ENCODE measurements at regions not wholly inside any gene's neighbourhood (a gene's known extent, or its start where the extent isn't known, plus 50 kb on each side); places are given as distances from the start of the nearest gene placed in this dataset.

DNA sequence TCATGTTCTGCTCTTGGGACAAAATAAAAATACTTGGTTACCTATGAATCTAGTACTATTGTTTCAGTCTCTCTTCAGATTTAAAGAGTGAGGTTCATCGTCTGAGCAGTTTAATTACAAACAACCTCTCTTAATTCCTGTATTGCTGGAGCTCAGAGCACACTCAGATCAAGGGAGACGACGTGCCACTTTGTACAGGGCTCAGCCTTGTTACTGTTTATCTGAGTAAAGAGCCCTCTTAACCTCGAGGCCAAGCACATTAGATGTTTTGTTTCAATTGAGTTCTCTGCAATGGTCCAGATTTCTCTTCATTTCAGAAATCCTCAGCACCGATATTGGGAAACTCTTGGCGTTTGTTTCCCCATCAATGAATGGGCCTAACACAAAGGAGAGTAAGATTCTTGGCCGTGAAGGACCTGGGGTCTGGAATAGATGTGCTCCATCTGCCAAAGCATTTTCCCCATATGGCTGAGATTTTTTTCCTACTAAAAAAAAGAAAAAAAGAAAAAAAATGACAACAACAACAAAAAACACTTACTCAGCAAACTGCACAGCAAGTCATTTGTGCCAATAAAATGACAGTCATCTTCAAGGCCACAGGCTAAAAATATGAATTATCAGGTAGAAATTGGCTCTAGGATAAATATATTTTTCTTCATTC is 82.6 kb upstream of the CCN6 start:
- H3K4me3 ChIP-seq (ENCODE audit: insufficient read depth, low read length, poor library complexity, severe bottlenecking), result no peak overlapping the region
- H3K9me2 ChIP-seq (replicated peaks; ENCODE audit: insufficient read depth, low read length), result no peaks in the 10 kb centered on the region
- H3K9me3 ChIP-seq (ENCODE audit: insufficient read depth, low read length), result no peaks in the 10 kb centered on the region
- H2AFZ ChIP-seq (ENCODE audit: low read depth, low read length, severe bottlenecking), result no peak overlapping the region
- no peaks in the 10 kb centered on the region for H4K20me1 ChIP-seq (ENCODE audit: low read depth, low read length)
- H3K9ac ChIP-seq (ENCODE audit: low read length), result no peak overlapping the region
- H3K27ac ChIP-seq (ENCODE audit: low read depth, low read length), result no peak overlapping the region
- H3K79me2 ChIP-seq (ENCODE audit: insufficient read depth, low read length), result no peaks in the 10 kb centered on the region
- H3K4me2 ChIP-seq (ENCODE audit: low read depth, low read length, poor library complexity, severe bottlenecking), result no peak overlapping the region
- TF ChIP-seq, protein P1, sequence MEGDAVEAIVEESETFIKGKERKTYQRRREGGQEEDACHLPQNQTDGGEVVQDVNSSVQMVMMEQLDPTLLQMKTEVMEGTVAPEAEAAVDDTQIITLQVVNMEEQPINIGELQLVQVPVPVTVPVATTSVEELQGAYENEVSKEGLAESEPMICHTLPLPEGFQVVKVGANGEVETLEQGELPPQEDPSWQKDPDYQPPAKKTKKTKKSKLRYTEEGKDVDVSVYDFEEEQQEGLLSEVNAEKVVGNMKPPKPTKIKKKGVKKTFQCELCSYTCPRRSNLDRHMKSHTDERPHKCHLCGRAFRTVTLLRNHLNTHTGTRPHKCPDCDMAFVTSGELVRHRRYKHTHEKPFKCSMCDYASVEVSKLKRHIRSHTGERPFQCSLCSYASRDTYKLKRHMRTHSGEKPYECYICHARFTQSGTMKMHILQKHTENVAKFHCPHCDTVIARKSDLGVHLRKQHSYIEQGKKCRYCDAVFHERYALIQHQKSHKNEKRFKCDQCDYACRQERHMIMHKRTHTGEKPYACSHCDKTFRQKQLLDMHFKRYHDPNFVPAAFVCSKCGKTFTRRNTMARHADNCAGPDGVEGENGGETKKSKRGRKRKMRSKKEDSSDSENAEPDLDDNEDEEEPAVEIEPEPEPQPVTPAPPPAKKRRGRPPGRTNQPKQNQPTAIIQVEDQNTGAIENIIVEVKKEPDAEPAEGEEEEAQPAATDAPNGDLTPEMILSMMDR (IDR thresholded peaks at IDR 0.05; ENCODE audit: insufficient read depth, low read length, poor library complexity, severe bottlenecking), result no peak
- no peak for TF ChIP-seq EZH2phosphoT487 (conservative IDR thresholded peaks at IDR 0.05; ENCODE audit: low read length)
- H3F3A ChIP-seq (ENCODE audit: insufficient read depth), result no peaks in the 10 kb centered on the region
- no peaks in the 10 kb centered on the region for H3K27me3 ChIP-seq (ENCODE audit: low read length)
- no peaks in the 10 kb centered on the region for H3K36me3 ChIP-seq (ENCODE audit: low read length)

DNA sequence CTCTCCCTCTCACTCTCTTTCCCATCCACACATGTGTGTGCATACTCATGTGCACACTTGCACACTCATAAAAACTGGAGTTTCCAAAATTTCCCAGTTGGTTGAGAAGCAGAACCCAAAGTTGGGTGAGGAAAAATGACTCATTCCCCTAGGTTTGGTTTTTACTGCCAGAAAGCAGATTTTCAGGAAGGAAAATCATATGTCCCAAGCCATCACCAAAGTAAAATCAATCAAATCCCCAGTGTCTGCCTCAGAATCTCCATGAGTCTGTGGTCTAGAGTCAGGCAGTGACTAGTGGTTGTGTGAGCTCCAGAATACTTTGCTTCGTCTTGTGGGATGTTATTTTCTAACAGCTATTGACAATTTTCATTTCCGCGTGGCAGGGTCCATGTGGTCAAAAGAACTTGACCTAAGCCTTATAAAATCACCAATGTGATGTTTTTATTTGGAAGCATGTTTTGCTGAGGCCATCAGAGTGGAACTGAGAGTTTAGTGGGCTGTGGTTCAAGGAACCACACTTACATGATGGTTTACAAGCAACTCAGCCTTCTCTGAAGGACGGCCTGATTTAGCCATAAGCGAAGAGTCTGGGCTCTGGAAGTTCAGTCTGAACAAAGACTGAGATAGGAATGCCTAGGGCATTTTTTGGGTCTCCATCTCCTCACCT is 81.9 kb upstream of the CCN6 start:
- Histone ChIP-seq H3K27ac (ENCODE audit: low read depth, low read length) (no peak overlapping the region), H3K79me2 (ENCODE audit: insufficient read depth, low read length) (no peaks in the 10 kb centered on the region), H3K4me2 (ENCODE audit: low read depth, low read length, poor library complexity, severe bottlenecking) (no peak overlapping the region), H3F3A (ENCODE audit: insufficient read depth) (no peaks in the 10 kb centered on the region), H3K4me3 (ENCODE audit: insufficient read depth, low read length, poor library complexity, severe bottlenecking) (no peak overlapping the region), H3K9me2 (replicated peaks; ENCODE audit: insufficient read depth, low read length) (no peaks in the 10 kb centered on the region), H3K27me3 (ENCODE audit: low read length) (no peaks in the 10 kb centered on the region), H4K20me1 (ENCODE audit: low read depth, low read length) (no peaks in the 10 kb centered on the region), H3K36me3 (ENCODE audit: low read length) (no peaks in the 10 kb centered on the region), H3K9me3 (ENCODE audit: insufficient read depth, low read length) (no peaks in the 10 kb centered on the region), H2AFZ (ENCODE audit: low read depth, low read length, severe bottlenecking) (no peak overlapping the region), H3K9ac (ENCODE audit: low read length) (no peak overlapping the region)
- TF ChIP-seq EZH2phosphoT487 (conservative IDR thresholded peaks at IDR 0.05; ENCODE audit: low read length), result no peak
- TF ChIP-seq, protein P1 (IDR thresholded peaks at IDR 0.05; ENCODE audit: insufficient read depth, low read length, poor library complexity, severe bottlenecking), result no peak

DNA sequence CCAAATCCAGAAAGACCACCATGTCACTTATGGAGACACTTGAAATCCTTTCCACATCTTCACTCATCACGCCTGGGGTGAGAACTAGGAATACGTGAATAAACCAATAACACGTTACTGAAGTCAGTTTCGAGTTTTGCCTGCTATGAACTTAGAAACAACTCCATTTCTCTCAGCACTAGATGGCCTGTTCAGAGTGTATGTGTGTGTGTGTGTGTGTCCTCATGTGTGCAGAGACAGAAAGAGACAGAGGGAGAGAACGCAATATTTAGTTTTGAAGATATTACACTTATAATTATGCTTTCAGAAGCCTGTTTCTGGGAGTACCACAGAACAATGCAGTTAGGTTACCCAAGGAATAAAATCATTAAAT is 81.2 kb upstream of the CCN6 start:
- Histone ChIP-seq H3K9me3 (ENCODE audit: insufficient read depth, low read length) (no peaks in the 10 kb centered on the region), H3K36me3 (ENCODE audit: low read length) (no peaks in the 10 kb centered on the region), H3F3A (ENCODE audit: insufficient read depth) (no peaks in the 10 kb centered on the region), H3K9ac (ENCODE audit: low read length) (no peak overlapping the region), H4K20me1 (ENCODE audit: low read depth, low read length) (no peaks in the 10 kb centered on the region), H3K4me2 (ENCODE audit: low read depth, low read length, poor library complexity, severe bottlenecking) (no peak overlapping the region), H3K27ac (ENCODE audit: low read depth, low read length) (no peak overlapping the region), H2AFZ (ENCODE audit: low read depth, low read length, severe bottlenecking) (no peak overlapping the region), H3K4me3 (ENCODE audit: insufficient read depth, low read length, poor library complexity, severe bottlenecking) (no peak overlapping the region), H3K79me2 (ENCODE audit: insufficient read depth, low read length) (no peaks in the 10 kb centered on the region), H3K9me2 (replicated peaks; ENCODE audit: insufficient read depth, low read length) (no peaks in the 10 kb centered on the region), H3K27me3 (ENCODE audit: low read length) (no peaks in the 10 kb centered on the region)
- TF ChIP-seq, protein P1 (IDR thresholded peaks at IDR 0.05; ENCODE audit: insufficient read depth, low read length, poor library complexity, severe bottlenecking), result no peak
- no peak for TF ChIP-seq EZH2phosphoT487 (conservative IDR thresholded peaks at IDR 0.05; ENCODE audit: low read length)

Data from SU-DHL-6 (cell line).